Fibroblast of lung (primary cell): ENCODE measurements at regions not wholly inside any gene's neighbourhood (a gene's known extent, or its start where the extent isn't known, plus 50 kb on each side); places are given as distances from the start of the nearest gene placed in this dataset.
A peak's percentile ranks its signal among the peaks of the same experiment; 100 is the strongest.

Experiments used
- DNase-seq, 2 donors: peaks; one replicate each; pipeline versions ENCODE4 v3.0.0 to v3.0.0-alpha.2; 2010; ENCODE audit warnings: low read depth in 2 of 2
- H2AFZ ChIP-seq: 2 replicates; pipeline ENCODE4 v1.5.1; 2012; ENCODE audit warnings: low read length, control low read depth, inconsistent platforms
- H3K27ac ChIP-seq: 2 replicates; pipeline ENCODE4 v1.5.1; 2011; ENCODE audit warnings: low read length, control low read depth; ENCODE audit not compliant: insufficient read depth
- H3K27me3 ChIP-seq: 2 replicates; pipeline ENCODE4 v1.5.1; 2011; ENCODE audit warnings: mild to moderate bottlenecking, low read length; ENCODE audit not compliant: control insufficient read depth, insufficient read depth
- H3K36me3 ChIP-seq: 2 replicates; pipeline ENCODE4 v1.5.1; 2011; ENCODE audit warnings: low read length; ENCODE audit not compliant: control insufficient read depth, insufficient read depth
- H3K4me1 ChIP-seq: 2 replicates; pipeline ENCODE4 v1.5.1; 2011; ENCODE audit warnings: low read length; ENCODE audit not compliant: control insufficient read depth, insufficient read depth; ENCODE audit errors: extremely low read depth
- H3K4me2 ChIP-seq: 2 replicates; pipeline ENCODE4 v1.5.1; 2011; ENCODE audit warnings: low read length, control low read depth; ENCODE audit not compliant: insufficient read depth; ENCODE audit errors: extremely low read depth
- H3K4me3 ChIP-seq, 4 experiments: fragments of 200-600 bp in 1 of 4; sonication (generic) in 1 of 4; replicated peaks in 1 of 4; 2 replicates each; pipeline ENCODE4 v1.5.1; 2011 to 2016; ENCODE audit warnings: low read length in 4 of 4, low read depth in 3 of 4, mild to moderate bottlenecking in 3 of 4, control low read depth in 2 of 4, inconsistent platforms in 1 of 4, mixed read lengths in 1 of 4; ENCODE audit not compliant: insufficient read depth in 1 of 4; ENCODE audit errors: control extremely low read depth in 1 of 4
- H3K79me2 ChIP-seq: 2 replicates; pipeline ENCODE4 v1.5.1; 2012; ENCODE audit warnings: mild to moderate bottlenecking, low read length, inconsistent platforms; ENCODE audit not compliant: control insufficient read depth, insufficient read depth
- H3K9ac ChIP-seq: 2 replicates; pipeline ENCODE4 v1.5.1; 2011; ENCODE audit warnings: mild to moderate bottlenecking, low read length, control low read depth; ENCODE audit not compliant: insufficient read depth
- H3K9me3 ChIP-seq: 2 replicates; pipeline ENCODE4 v1.5.1; 2012; ENCODE audit warnings: low read depth, low read length; ENCODE audit not compliant: control insufficient read depth, insufficient read depth
- H4K20me1 ChIP-seq: 2 replicates; pipeline ENCODE4 v1.5.1; 2011; ENCODE audit warnings: low read length; ENCODE audit not compliant: control insufficient read depth, insufficient read depth; ENCODE audit errors: extremely low read depth
- CTCF ChIP-seq, 2 donors: IDR thresholded peaks in 1 of 2; conservative IDR thresholded peaks in 1 of 2; 1 replicate in 1 of 2; 2 replicates in 1 of 2; pipeline ENCODE4 v1.5.1; 2011 to 2012; ENCODE audit warnings: low read length in 2 of 2, control low read depth in 1 of 2, inconsistent platforms in 1 of 2, low read depth in 1 of 2, mild to moderate bottlenecking in 1 of 2
- EZH2 ChIP-seq: IDR thresholded peaks from 2 replicates; pipeline ENCODE4 v1.5.1; 2012; ENCODE audit warnings: low read length, control low read depth, mild to moderate bottlenecking; ENCODE audit errors: missing control alignments

- Histone ChIP-seq H3K4me3 (no peak overlapping the region), H2AFZ (no peak overlapping the region), H3K27me3 (no peaks in the 10 kb centered on the region), H3K27ac (no peak overlapping the region), H3K36me3 (no peaks in the 10 kb centered on the region), H3K9me3 (no peaks in the 10 kb centered on the region), H3K79me2 (no peaks in the 10 kb centered on the region), H4K20me1 (no peaks in the 10 kb centered on the region), H3K4me1 (no peaks in the 10 kb centered on the region), H3K4me2 (no peak overlapping the region), H3K9ac (no peak overlapping the region)
- no peak for DNase-seq
- TF ChIP-seq CTCF (conservative IDR thresholded peaks at IDR 0.05 in 1 of 2, IDR thresholded peaks at IDR 0.05 in 1 of 2; ENCODE audit: low read depth in 1 of 2, low read length in 2 of 2) (no peak), EZH2 (no peak)
Measured at GRCh38 chr5:142405023-142405422, 80.2 kb upstream of the SPRY4 start.

GRCh38 chr5:142404046-142404477 is 79.2 kb upstream of the SPRY4 start:
- TF ChIP-seq CTCF (conservative IDR thresholded peaks at IDR 0.05 in 1 of 2, IDR thresholded peaks at IDR 0.05 in 1 of 2; ENCODE audit: low read depth in 1 of 2, low read length in 2 of 2) (no peak), EZH2 (no peak)
- Histone ChIP-seq H3K9me3 (no peaks in the 10 kb centered on the region), H3K4me3 (no peak overlapping the region), H4K20me1 (no peaks in the 10 kb centered on the region), H3K4me2 (no peak overlapping the region), H3K27ac (no peak overlapping the region), H3K36me3 (no peaks in the 10 kb centered on the region), H2AFZ (peak overlapping the region; percentile 26), H3K9ac (no peak overlapping the region), H3K79me2 (no peaks in the 10 kb centered on the region), H3K4me1 (peaks cover 2% of the 10 kb centered on the region), H3K27me3 (no peaks in the 10 kb centered on the region)
- no peak for DNase-seq

- Histone ChIP-seq H3K27ac (no peak overlapping the region), H3K27me3 (no peaks in the 10 kb centered on the region), H3K9ac (no peak overlapping the region), H3K4me2 (no peak overlapping the region), H4K20me1 (no peaks in the 10 kb centered on the region), H3K36me3 (no peaks in the 10 kb centered on the region), H3K9me3 (no peaks in the 10 kb centered on the region), H3K4me1 (peaks cover 2% of the 10 kb centered on the region), H2AFZ (no peak overlapping the region), H3K79me2 (no peaks in the 10 kb centered on the region), H3K4me3 (no peak overlapping the region)
- TF ChIP-seq EZH2 (no peak), CTCF (conservative IDR thresholded peaks at IDR 0.05 in 1 of 2, IDR thresholded peaks at IDR 0.05 in 1 of 2; ENCODE audit: low read depth in 1 of 2, low read length in 2 of 2) (no peak)
- no peak for DNase-seq
Measured at GRCh38 chr5:142403583-142403982, 78.8 kb upstream of the SPRY4 start.
